ENCODE measurements at regions not wholly inside any gene's neighbourhood (a gene's known extent, or its start where the extent isn't known, plus 50 kb on each side); places are given as distances from the start of the nearest gene placed in this dataset.
"Not testable (repeated sequence)": the region's sequence is repeated elsewhere in the genome, so short reads cannot be mapped to it uniquely, and the experiment has no call there.

GRCh38 chr4:54428940-54429339 lies 199.8 kb downstream of the PDGFRA start:
- no peaks in the 10 kb centered on the region for H3K9me3 Mint-ChIP-seq

DNA sequence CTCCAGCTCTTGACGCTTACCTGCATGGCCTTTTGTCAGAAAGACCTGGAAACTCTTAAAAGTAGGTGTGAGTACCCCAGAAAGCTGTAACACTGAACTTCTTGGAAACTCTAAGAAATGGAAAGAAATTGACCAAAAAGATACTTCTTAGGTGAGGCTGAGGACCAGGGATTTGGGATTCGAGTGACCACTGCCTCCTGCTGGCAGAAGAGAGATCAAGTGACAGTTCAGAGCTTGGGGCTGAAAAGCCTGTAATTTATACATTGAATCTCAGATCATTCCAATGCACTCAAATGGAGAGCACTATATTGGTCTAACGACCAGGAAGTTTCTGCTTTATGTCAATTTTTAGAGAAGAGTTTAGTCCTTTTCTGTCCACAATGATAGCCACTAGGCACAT lies 204.6 kb downstream of the PDGFRA start:
- H3K4me1 Mint-ChIP-seq (ENCODE audit: low read depth) = peaks cover 2% of the 10 kb centered on the region
- H3K27ac Mint-ChIP-seq = no peak overlapping the region
- no peaks in the 10 kb centered on the region for H3K36me3 Mint-ChIP-seq (ENCODE audit: low read depth)
- H3K9me3 Mint-ChIP-seq = no peaks in the 10 kb centered on the region
- peaks cover 8% of the 10 kb centered on the region for H3K27me3 Mint-ChIP-seq
- intact Hi-C loops (cut with micrococcal nuclease) = no loop called here
- H3K4me3 Mint-ChIP-seq = no peak overlapping the region

More at GRCh38 chr4:54428940-54429339, 199.8 kb downstream of the PDGFRA start:
- H3K4me3 Mint-ChIP-seq = no peak overlapping the region
- H3K27ac Mint-ChIP-seq = no peak overlapping the region
- intact Hi-C loops (cut with micrococcal nuclease) = no loop called here
- no peaks in the 10 kb centered on the region for H3K36me3 Mint-ChIP-seq (ENCODE audit: low read depth)
- no peaks in the 10 kb centered on the region for H3K27me3 Mint-ChIP-seq
- no peaks in the 10 kb centered on the region for H3K4me1 Mint-ChIP-seq (ENCODE audit: low read depth)

DNA sequence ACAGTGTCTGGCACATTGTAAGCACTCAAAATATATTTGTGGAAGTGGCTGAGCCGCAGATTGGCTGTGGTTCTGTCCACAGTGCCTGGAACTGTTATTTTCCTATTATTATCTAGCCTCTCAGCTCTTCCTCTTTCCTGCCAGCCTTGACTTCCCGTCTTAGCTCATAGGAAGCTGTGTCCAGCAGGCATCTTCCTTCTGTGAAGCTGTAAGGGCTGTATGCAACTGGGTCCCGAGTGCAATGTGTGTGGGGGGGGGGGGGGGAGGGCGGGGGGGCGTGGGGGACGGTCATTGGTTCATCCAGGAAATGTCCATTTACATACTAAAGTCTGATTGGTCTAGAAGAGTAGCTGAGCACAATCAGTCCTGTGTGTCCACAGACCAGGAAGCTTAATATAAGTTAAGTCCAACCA lies 210.7 kb downstream of the PDGFRA start:
- H3K4me1 Mint-ChIP-seq (ENCODE audit: low read depth) = peaks cover 13% of the 10 kb centered on the region
- no peaks in the 10 kb centered on the region for H3K36me3 Mint-ChIP-seq (ENCODE audit: low read depth)
- intact Hi-C loops (cut with micrococcal nuclease) = loop anchor here (2.0 kb wide), 1 partner anchor 117 kb away; no protein-coding TSS in a partner anchor
- H3K9me3 Mint-ChIP-seq = no peaks in the 10 kb centered on the region
- H3K4me3 Mint-ChIP-seq = no peak overlapping the region
- peaks cover 8% of the 10 kb centered on the region for H3K27me3 Mint-ChIP-seq
- H3K27ac Mint-ChIP-seq = no peak overlapping the region

DNA sequence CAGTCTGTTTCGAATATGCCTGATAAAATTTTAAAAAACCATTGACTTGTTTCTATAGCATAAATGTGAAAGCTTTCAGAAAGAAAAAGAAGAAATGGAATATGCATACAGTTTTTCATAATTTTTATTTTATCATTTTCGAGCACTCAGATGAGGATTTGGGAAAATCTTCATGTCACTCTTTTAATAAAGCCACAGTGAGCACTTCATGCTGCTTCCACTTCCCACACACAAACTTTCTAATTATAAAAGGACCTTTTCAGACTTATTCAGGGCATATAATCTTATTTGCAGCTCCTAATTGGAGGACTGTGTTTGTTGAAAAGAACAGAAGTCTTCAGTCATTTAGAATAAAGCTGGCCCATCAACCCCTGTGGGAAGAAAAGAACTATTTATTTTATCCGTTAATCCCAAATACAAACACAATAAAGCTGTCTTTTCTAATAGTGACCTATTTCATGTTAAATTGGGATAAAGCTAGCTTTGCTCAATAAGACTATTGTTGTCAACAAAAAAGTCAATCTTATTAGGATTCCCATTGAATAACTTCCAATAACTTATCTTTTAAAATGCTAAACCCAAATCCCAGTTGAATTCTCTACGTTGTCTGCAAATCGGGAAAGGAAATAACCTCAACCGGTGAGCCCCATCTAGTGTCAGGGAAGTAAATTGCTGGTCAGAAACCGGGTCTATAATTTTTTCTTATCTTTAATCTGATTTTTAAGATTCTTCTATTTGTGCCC lies 211.5 kb downstream of the PDGFRA start:
- H3K9me3 Mint-ChIP-seq = no peaks in the 10 kb centered on the region
- peaks cover 8% of the 10 kb centered on the region for H3K27me3 Mint-ChIP-seq
- peaks cover 13% of the 10 kb centered on the region for H3K4me1 Mint-ChIP-seq (ENCODE audit: low read depth)
- no peaks in the 10 kb centered on the region for H3K36me3 Mint-ChIP-seq (ENCODE audit: low read depth)
- H3K4me3 Mint-ChIP-seq = no peak overlapping the region
- no peak overlapping the region for H3K27ac Mint-ChIP-seq
- intact Hi-C loops (cut with micrococcal nuclease) = loop anchor here (2.0 kb wide), 1 partner anchor 118 kb away; no protein-coding TSS in a partner anchor

DNA sequence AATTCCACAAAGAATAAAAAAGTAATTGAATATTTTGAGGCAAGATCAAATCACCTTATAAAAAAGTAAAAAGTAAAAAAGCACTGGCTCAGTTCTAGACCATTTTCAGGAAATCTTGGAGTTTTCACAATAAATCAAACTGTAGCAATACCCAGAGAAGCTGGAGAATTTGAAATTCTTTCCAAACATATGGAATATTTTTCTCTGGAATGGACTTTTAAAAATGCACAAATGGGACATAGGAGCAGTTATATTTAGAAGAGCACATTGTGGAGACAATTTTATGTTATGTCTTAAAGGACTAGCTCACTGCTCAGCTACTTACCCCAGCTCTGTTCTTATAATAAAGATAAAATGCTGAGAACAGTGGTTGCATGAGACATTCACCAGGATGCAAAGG lies 211.9 kb upstream of the KIT start:
- Mint-ChIP-seq H3K9me3 (peaks cover 23% of the 10 kb centered on the region), H3K4me1 (ENCODE audit: low read depth) (no peaks in the 10 kb centered on the region), H3K4me3 (no peak overlapping the region), H3K27me3 (no peaks in the 10 kb centered on the region), H3K27ac (no peak overlapping the region), H3K36me3 (ENCODE audit: low read depth) (no peaks in the 10 kb centered on the region)
- intact Hi-C loops (cut with micrococcal nuclease) = no loop called here

DNA sequence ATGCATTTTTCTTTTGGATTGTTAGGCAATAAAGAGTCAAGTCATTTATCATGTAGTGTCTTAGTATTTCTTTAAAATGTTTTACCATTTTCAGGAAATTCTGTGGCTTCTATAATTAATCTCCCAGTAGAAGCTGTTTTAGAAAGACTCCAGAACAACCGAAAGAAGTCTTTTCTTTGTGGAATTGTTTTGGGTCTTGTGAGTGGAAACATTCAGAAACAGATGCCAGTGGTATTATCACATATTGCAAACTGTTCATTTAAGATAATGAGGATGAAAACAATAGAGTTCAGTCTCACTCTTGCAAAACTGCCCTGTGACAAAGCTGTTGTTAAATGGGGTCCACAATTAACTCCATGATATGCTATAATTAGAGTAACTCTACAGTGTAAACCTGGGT lies 211.2 kb upstream of the KIT start:
- no peaks in the 10 kb centered on the region for H3K36me3 Mint-ChIP-seq (ENCODE audit: low read depth)
- H3K27me3 Mint-ChIP-seq = no peaks in the 10 kb centered on the region
- no peak overlapping the region for H3K4me3 Mint-ChIP-seq
- H3K4me1 Mint-ChIP-seq (ENCODE audit: low read depth) = no peaks in the 10 kb centered on the region
- H3K9me3 Mint-ChIP-seq = peaks cover 30% of the 10 kb centered on the region
- intact Hi-C loops (cut with micrococcal nuclease) = no loop called here
- no peak overlapping the region for H3K27ac Mint-ChIP-seq

DNA sequence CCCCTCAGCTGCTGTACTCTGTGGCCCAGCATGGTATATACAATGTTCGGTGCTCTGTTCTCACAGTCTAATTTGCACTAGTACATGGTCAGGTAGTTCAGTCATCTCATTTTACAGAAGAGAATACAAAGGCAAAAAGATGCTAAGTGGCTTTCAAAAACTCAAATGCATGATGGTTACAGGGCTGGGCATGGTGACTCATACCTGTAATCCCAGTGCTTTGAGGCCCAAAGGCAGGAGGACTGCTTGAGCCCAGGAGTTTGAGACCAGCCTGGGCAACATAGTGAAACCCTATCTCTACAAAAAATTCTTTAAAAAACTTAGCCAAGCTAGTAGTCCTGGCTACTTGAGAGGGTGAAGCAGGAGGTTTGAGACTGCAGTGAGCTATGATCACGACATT lies 210.5 kb upstream of the KIT start:
- Mint-ChIP-seq H3K27ac (no peak overlapping the region), H3K27me3 (no peaks in the 10 kb centered on the region), H3K4me1 (ENCODE audit: low read depth) (no peaks in the 10 kb centered on the region), H3K4me3 (no peak overlapping the region), H3K36me3 (ENCODE audit: low read depth) (no peaks in the 10 kb centered on the region), H3K9me3 (peaks cover 37% of the 10 kb centered on the region)
- intact Hi-C loops (cut with micrococcal nuclease) = no loop called here

DNA sequence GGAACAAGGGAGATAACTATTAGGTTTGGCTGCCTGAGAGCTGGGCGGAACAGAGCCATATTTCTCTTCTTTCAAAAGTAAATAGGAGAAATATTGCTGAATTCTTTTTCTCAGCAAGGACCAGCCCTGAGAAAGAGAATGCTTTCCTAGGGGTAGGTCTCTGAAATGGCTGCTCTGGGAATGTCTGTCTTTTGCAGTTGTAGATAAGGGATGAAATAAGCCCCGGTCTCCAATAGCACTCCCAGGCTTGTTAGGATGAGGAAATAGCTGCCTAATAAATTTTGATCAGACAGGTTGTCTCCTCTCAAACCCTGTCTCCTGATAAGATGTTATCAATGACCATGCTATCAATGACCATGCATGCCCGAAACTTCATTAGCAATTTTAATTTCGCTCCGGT lies 207.8 kb upstream of the KIT start:
- H3K4me1 Mint-ChIP-seq (ENCODE audit: low read depth) = no peaks in the 10 kb centered on the region
- peaks cover 41% of the 10 kb centered on the region for H3K9me3 Mint-ChIP-seq
- no peak overlapping the region for H3K4me3 Mint-ChIP-seq
- intact Hi-C loops (cut with micrococcal nuclease) = no loop called here
- H3K27me3 Mint-ChIP-seq = no peaks in the 10 kb centered on the region
- H3K36me3 Mint-ChIP-seq (ENCODE audit: low read depth) = no peaks in the 10 kb centered on the region
- no peak overlapping the region for H3K27ac Mint-ChIP-seq

DNA sequence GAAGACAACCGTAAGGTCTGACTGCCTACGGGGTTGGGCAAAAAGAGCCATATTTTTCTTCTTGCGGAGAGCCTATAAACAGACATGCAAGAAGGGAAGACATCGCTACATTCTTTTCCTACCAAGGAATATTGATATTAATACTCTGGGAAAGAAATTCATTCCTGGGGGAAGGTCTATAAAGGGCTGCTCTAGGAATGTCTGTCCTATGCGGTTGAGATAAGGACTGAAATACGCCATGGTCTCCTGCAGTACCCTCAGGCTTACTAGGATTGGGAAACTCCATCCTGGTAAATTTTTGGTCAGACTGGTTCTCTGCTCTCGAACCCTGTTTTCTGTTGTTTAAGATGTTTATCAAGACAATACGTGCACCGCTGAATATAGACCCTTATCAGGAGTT lies 190.8 kb upstream of the KIT start:
- H3K36me3 Mint-ChIP-seq (ENCODE audit: low read depth); intact Hi-C loops (cut with micrococcal nuclease); H3K27ac Mint-ChIP-seq; H3K27me3 Mint-ChIP-seq; H3K4me3 Mint-ChIP-seq; H3K4me1 Mint-ChIP-seq (ENCODE audit: low read depth): not testable (repeated sequence)
- H3K9me3 Mint-ChIP-seq = peaks cover 32% of the 10 kb centered on the region

DNA sequence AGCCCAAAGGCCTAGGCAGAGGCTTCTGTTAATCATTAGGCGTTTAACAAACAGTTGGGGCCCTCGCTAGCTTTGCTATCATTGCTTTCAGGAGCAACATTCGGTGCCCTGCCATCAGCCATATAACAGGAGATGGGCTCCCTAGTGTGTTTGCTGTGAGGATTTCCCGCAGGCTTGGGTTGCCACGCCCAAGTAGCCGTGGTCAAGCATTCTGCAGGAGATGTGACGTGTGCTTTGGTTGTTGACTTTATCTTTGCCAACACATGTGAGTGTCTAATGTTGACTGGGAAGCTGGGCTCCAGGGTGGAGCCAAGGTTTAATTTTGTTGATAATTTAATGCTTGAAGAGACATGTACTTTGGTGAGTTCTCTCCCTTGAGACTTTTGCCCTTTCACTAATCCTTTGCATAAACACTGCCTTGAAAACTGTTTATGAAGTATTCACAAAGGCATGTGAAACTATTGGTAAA lies 184.6 kb upstream of the KIT start:
- Mint-ChIP-seq H3K4me1 (ENCODE audit: low read depth) (no peaks in the 10 kb centered on the region), H3K36me3 (ENCODE audit: low read depth) (no peaks in the 10 kb centered on the region), H3K27ac (no peak overlapping the region), H3K27me3 (no peaks in the 10 kb centered on the region), H3K4me3 (no peak overlapping the region), H3K9me3 (peaks cover 15% of the 10 kb centered on the region)
- intact Hi-C loops (cut with micrococcal nuclease) = no loop called here

GRCh38 chr4:54473798-54474197 lies 184.0 kb upstream of the KIT start:
- no peak overlapping the region for H3K4me3 Mint-ChIP-seq
- no peak overlapping the region for H3K27ac Mint-ChIP-seq
- peaks cover 12% of the 10 kb centered on the region for H3K9me3 Mint-ChIP-seq
- H3K27me3 Mint-ChIP-seq = no peaks in the 10 kb centered on the region
- intact Hi-C loops (cut with micrococcal nuclease) = no loop called here
- no peaks in the 10 kb centered on the region for H3K36me3 Mint-ChIP-seq (ENCODE audit: low read depth)
- no peaks in the 10 kb centered on the region for H3K4me1 Mint-ChIP-seq (ENCODE audit: low read depth)

GRCh38 chr4:54475546-54475945 lies 182.2 kb upstream of the KIT start:
- intact Hi-C loops (cut with micrococcal nuclease) = no loop called here
- Mint-ChIP-seq H3K4me3 (no peak overlapping the region), H3K27me3 (no peaks in the 10 kb centered on the region), H3K27ac (no peak overlapping the region), H3K36me3 (ENCODE audit: low read depth) (no peaks in the 10 kb centered on the region), H3K9me3 (peaks cover 17% of the 10 kb centered on the region), H3K4me1 (ENCODE audit: low read depth) (no peaks in the 10 kb centered on the region)

DNA sequence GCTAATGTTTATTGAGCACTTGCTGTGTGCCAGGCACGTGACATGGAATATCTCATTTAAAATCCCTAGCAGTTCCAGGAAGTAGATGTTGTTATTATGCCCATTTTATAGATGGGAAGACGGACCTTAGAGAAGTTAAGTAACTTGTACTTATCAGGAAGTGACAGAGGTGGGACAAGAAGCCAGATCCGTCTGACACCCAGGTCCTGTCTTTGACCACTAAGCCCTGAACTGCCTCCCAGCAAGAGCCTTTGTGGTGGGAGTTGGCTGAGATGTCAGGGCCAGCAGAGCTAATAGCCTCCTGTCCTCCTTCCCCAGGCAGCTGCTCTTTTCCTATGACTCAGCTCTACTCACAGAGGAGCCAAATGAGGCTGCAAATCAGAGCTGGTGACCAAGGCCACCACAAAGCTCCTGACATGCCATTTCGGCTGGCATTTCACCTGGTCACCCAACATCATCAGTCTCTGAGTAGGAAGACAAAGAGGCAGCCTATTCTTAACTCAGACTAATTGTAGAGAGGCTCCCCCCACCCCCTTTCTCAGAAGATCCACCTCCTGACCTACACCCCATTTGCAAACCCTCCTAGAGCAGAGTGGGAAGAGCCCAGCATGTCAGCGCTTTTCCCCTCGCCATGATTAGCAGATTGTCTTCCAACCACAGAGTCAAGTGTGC lies 175.1 kb upstream of the KIT start:
- H3K36me3 Mint-ChIP-seq (ENCODE audit: low read depth) = no peaks in the 10 kb centered on the region
- intact Hi-C loops (cut with micrococcal nuclease) = no loop called here
- H3K27me3 Mint-ChIP-seq = no peaks in the 10 kb centered on the region
- peaks cover 25% of the 10 kb centered on the region for H3K9me3 Mint-ChIP-seq
- no peak overlapping the region for H3K4me3 Mint-ChIP-seq
- H3K27ac Mint-ChIP-seq = no peak overlapping the region
- no peaks in the 10 kb centered on the region for H3K4me1 Mint-ChIP-seq (ENCODE audit: low read depth)

GRCh38 chr4:54484383-54484782 lies 173.4 kb upstream of the KIT start:
- Mint-ChIP-seq H3K36me3 (ENCODE audit: low read depth) (no peaks in the 10 kb centered on the region), H3K27me3 (no peaks in the 10 kb centered on the region), H3K4me3 (no peak overlapping the region), H3K27ac (no peak overlapping the region), H3K4me1 (ENCODE audit: low read depth) (no peaks in the 10 kb centered on the region), H3K9me3 (peaks cover 16% of the 10 kb centered on the region)
- intact Hi-C loops (cut with micrococcal nuclease) = no loop called here
